GM21515 (cell line): ENCODE measurements at regions not wholly inside any gene's neighbourhood (a gene's known extent, or its start where the extent isn't known, plus 50 kb on each side); places are given as distances from the start of the nearest gene placed in this dataset.
"Not testable (repeated sequence)": the region's sequence is repeated elsewhere in the genome, so short reads cannot be mapped to it uniquely, and the experiment has no call there.

ENCODE experiments used
- ATAC-seq: cut with Tn5 transposase; IDR thresholded peaks from one replicate; pipeline ENCODE4 v1.9.1; 2021; ENCODE audit not compliant: unreplicated experiment

DNA sequence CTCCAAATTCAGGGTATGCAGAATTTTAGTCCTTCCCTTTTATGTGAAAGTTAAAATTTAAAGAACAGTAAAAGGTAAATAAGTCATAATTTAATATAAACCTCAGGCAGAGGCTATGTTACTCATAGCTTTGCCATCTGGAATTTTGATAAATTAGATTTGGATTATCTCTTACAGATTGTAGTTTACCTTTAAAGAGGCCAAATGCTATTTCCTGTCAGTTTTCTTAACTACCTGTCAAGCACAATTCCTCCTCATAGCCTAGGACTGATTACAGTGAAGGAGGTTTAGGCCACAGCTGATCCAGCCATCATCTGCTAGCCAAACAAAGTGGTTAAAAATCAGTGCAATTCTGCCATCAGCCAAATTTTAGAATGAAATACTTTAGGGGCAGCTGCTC, 128.1 kb downstream of the MFAP3L start:
- ATAC-seq, result no peak

DNA sequence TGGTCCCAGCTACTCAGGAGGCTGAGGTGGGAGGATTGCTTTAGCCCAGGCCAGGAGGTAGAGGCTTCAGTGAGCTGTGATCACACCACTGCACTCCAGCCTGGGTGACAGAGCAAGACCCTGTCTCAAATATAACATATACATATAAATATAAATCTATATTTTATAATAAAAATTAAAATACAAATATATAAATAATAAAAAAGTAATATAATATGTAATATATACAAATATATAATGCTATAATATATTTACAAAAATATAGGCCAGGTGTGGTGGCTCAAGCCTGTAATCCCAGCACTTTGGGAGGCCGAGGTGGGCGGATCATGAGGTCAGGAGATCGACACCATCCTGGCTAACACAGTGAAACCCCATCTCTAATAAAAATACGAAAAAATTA, 131.4 kb downstream of the MFAP3L start:
- not testable (repeated sequence) for ATAC-seq

DNA sequence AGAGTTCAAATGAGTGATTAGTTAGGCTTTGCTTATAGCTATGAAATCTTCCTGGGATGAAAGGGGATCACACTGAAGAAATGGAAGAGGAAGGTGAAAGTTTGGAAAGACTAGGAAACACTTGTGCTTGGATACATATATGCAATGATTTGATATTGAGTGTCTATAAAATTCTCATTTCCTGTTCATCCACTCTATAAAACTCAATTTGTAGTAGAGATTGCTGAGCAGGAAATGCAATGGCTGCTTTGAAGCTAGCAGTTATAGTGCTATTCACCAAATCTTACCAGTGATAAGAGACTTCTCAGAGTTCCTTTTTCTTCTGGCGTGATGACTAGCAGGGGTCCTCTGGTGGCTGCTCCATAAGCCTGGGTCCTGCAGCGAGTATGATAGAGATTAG, 128.1 kb upstream of the HPF1 start:
- no peak for ATAC-seq

DNA sequence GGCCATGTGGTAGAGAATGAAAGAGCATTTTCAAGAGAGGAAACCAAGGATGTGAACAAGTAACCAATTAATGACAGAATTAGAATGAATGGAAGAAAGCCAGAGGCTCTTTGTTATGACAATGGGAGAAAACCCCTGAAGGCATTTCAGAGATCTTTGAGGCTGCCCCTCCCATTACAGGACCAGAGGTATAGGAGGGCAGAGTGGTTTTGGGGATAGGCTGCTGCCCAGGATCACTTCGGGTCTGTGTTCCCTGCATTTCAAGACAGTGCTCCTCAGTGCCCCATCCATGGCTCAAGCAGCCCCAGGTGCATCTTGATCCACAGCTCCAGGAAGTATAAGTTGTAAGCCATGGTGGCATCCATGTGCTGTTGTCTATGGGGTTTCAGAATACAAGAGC, 124.0 kb upstream of the HPF1 start:
- ATAC-seq, result no peak

DNA sequence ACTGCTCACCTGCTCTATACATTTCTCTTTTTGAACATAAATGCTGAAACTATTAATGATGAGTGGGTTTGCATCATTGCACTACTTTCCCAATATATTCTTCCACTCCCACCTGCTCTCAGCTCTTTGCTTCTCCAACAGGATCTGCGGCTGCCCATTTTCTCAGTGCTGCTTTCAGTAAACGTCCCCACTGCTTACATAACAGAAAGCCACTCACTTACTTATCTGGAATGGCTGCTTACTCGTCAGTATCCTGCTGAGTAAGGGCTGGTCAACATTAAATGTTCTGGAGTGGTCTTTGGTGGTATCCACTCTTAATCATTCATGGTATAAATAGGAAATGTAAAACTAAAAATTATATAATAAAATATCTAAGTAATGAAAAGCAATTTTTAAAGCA, 112.8 kb upstream of the HPF1 start:
- no peak for ATAC-seq

DNA sequence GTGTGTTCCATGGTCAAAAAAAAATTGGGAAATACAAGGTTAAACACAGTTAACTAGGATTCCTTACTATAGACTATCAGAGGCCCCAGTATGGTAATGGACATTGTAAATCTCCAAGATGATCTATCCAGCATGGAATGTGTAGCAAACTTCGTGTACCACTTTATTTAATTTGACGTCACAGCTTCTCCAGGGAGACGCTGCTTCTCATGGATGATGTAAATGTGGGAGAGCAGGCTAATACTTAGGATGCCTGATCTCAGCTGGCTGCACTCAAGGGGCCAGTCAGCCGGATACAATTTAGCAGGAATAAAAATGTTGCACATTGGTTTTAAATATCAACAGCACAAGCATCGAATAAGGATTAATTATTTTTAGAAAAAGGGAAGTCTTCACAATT, 111.7 kb upstream of the HPF1 start:
- no peak for ATAC-seq

DNA sequence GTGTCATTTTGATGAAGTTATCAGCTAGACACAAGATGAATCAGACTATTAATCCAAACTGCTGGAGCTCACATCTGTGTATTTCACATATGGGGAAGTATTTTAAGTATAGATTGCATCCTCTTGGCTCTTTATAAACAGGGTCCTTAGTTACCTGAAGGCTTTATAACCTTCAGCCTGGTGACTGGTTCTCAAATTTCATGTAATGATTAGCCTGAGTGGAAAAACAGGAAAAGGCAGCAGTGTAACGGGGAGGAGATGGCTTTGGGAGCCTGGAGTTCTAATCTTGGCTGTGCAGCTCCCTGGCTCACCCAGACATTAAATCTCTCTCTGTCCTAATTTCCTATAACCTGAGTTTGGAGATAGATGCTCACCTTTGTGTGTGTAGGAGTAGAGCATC, 103.8 kb upstream of the HPF1 start:
- no peak for ATAC-seq

DNA sequence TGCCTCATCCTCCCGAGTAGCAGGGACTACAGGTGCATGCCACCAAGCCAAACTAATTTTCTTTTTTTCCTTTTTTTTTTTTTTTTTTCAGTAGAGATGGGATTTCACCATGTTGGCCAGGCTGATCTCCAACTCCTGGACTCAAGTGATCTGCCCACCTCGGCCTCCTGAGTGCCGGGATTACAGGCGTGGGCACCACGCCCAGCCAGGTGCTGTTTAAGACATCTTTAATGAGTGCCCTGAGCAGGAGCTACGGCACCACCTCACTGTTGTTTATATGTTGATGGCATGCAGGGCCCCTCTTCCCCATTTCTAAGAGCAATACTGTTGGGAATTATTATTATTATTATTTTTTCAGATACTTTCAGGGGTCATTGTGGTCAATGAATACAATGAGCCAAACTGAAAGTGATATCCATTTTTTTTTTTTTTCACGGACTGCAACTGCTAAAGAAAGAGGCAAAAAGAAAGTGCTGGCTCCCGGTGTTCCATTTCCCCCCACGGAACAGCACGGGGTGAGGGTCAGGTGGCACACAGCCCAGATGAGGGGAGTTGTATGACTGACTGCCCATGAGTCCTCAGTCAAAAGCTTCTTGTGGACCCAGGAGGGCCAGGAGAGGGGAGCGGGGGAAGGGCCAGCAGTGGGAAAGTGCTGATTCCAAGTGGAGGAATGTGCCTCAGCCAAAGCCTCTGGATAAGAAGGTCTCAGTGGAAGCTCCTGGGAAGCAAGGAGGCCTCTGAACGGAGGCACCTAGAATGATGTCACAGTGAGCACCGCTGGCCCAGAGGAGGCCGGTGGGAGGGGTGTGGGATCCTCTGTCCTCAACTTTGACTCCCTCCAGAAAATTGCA, 101.8 kb upstream of the HPF1 start:
- no peak for ATAC-seq

DNA sequence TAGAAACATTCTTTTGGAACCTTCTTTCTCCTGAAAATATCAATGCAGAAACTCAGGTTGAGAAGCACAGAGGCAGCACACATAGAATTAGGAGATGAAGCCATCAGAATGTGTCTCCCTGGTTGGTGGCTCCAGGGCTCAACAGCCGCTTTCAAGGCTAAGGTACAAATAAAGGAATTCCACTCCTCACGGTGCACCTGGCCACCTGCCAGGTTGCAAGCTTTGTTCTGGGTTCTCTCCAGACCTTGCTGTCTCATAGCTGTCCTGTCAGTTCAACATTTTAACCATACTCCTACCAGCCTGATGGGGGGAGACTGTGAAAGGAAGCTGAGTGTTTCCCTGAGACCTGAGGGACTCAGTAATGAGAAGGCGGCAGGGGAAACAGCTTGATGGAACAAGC, 96.3 kb upstream of the HPF1 start:
- no peak for ATAC-seq

DNA sequence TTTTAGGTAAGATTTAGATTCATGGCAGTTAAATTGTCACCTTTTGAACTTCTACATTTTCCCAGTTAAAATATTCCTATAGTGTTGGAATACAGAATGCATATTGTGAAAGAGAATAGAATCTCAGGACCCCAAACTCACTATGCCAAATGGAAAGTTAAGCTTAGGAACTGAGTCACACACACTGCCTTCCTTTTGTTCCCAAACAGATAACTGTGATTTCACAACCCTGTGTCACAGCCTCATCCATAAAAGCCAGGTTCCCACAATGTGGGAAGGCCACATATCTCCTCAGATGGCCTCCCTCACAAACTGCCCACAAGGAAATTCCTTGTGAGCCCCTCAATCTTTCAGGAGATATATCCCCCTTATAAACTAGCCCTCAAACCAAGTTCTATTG, 94.7 kb upstream of the HPF1 start:
- ATAC-seq, result no peak

DNA sequence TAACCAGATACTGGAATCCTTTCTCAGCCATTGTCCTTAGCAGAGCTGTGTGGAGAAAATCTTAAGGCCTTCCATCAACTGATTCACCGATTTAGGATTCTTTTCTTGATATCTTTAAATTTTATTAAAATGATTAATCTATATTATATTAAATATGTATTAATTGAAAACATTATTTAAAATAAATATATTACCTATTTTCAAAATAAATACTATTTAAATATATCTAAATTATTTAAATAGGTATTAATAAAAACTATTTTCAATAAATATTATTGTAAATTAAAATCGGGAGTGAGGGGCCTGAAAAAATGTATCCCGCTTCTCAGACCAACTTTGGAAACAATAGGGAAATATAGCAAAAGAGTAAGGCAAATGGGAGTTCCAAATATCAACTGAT, 94.0 kb upstream of the HPF1 start:
- ATAC-seq, result no peak

DNA sequence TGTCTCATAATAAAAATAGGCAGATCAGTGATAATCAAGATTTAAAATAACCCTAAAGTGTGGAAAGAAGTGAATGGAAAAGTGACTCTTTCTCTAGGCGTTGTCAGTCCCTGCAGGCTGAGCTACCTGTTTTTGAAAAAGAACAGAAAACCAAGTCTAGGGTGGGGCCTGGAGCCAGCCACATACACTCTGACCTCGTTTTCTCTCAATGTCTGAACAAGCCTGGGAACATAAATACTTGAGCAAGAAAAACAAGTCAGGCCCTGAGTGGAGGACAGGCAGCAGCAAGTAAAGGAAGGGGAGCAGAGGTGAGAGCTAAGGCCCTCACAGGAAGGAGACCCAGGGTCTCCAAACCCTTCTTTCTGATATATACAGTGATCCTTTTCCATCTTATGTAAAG, 91.7 kb upstream of the HPF1 start:
- ATAC-seq, result no peak

DNA sequence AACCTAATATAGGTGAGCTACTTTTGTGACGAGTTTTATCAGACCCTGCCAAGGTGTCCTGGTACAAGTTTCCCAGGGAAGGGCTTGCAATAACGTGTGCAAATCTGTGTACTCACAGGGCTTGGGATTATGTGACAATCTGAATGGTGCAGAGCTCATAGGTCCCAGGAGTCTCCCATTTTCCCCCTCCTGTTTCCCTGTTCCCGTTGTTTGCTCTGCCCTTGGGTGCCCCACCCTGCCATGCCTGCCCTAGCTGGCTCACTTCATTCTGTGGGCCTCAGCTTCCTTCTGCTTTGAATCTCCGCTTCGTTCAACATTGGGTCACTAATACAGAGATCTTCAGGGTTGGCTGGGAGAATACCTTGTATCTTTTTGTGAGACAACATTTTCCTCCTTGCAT, 90.3 kb upstream of the HPF1 start:
- no peak for ATAC-seq

DNA sequence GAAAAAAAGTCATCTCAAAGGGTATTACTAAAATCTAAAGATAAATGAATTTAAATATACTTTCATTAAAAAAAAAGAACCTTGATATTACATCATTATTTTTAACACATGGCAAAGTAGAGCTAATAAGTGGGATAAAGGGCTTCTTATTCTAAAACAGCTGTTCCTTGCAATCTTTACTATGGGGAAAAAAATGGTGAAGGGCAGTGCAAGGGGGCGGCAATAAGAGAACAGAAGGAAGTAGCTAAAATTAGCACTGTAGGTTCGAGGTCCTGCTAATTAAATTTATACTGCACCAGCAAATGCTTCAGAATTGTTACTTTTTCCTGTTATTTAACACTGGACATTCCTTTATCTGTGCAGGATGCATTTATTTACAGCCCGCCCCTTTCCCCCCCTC, 89.4 kb upstream of the HPF1 start:
- ATAC-seq, result no peak

DNA sequence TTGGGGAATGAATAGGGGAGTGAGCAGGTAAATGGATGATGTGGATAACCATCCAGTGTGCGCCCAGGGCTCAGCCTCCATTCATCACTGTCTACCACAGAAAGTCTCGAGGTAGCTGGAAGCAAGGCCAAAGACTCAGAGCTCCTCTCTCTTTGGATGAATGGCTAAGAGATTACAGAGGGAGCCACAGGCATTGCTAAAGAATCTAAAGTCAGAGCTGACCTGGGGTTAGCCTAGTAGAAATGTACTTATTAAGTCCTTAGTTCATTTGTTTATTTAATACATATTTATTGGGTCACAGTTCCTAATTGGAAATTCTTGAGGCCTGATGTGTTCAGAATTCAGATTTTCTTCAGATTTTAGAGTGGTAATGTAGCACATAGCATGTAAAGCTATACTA, 88.7 kb upstream of the HPF1 start:
- ATAC-seq, result no peak

DNA sequence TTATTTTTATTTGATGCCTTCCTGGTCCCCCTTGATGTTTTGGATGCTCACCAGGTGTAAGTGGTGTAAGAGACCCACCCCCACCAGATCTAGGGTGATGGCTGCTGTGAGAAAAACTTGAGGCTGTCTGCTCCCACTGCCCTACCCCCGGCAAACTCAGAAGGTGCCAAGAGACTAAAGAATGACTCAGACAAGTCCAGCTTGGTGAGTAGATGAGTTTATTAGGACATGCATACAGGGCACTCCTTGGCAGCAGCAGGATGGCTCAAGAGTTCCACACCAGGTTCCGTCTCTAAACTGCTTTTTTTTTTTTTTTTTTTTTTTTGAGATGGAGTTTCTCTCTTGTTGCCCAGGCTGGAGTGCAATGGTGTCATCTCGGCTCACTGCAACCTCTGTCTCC, 84.0 kb upstream of the HPF1 start:
- no peak for ATAC-seq

DNA sequence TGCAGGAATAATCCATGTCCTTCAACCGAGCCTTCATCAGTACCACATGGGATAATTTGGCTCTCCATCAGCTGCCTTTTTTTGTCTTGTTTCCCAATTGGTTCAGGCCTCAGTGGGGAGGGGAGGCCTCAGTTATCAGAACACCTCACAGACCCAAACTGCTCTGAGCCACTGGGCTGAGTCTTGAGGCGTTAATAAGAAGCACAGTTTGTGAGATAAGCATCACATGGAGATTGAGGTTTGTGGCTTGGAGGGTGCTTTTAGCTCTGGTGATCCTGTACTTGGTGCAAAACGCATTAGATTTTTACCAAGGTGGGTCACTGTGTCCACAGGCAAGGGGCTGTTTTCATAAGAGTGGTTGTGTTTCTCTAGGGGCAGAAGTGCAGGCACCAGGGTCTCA, 82.8 kb upstream of the HPF1 start:
- no peak for ATAC-seq

DNA sequence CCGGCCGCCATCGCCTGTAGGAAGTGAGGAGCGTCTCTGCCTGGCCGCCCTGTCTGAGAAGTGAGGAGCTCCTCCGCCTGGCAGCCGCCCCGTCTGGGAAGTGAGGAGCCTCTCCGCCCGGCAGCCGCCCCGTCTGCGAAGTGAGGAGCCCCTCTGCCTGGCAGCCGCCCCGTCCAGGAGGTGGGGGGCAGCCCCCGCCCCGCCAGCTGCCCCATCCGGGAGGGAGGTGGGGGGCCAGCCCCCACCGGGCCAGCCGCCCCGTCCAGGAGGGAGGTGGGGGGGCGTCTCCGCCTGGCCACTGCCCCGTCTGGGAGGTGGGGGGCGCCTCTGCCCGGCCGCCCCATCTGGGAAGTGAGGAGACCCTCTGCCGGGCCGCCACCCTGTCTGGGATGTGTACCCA, 70.6 kb upstream of the HPF1 start:
- ATAC-seq, result not testable (repeated sequence)

DNA sequence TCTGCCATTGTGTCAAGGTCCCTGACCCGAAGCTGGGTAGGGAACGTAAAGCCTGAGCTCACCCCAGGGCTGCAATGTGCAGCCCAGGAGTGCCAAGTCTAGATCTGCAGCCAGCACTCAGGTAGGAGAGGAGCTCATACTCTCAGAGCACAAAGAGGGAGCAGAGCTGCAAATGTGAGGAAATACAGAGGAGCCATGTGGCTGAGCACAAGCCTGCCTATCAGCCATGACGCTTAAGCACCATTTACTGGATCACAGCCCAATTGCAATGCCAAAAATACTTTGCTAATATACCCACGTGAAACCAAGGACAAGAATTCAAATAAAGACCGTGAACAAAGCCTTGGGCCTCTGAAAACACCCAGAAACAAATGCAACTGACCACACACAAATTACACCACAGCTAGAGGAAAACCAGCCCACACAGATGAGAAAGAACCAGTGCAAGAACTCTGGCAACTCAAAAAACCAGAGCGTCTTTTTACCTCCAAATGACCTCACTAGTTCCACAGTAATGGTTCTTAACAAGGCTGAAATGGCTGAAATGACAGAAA, 69.0 kb upstream of the HPF1 start:
- no peak for ATAC-seq

DNA sequence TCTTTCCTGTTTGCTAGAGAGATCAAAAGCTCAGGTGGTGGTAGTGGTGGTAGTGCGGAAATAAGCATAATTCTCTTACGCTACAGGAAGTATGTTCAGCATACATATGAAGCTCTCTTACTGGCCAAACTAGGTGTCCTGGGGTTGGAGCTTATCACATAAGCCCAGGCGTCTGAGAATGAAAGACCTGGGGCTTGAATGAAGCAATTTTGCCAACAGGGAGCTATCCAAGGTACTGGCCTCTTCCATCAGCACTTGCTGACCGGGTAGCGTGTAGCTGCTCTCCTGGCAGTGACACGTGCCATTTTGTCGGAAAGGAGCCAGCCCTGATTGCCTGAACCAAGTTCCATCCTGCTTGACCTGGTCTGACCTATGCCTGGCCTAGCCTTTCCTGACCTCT, 65.9 kb upstream of the HPF1 start:
- ATAC-seq, result no peak

DNA sequence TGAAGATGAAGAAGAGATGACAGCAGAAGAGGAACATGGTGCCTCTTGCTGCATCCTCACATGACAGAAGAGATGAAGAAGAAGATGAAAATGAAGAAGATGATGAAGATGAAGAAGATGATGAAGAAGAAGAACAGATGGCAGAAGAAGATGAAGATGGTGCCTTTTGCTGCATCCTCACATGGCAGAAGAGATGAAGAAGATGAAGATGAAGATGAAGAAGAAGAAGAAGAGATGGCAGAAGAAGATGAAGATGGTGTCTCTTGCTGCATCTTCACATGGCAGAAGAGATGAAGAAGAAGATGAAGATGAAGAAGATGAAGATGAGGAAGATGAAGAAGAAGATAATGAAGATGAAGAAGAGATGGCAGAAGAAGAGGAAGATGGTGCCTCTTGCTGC, 63.7 kb upstream of the HPF1 start:
- ATAC-seq, result no peak

DNA sequence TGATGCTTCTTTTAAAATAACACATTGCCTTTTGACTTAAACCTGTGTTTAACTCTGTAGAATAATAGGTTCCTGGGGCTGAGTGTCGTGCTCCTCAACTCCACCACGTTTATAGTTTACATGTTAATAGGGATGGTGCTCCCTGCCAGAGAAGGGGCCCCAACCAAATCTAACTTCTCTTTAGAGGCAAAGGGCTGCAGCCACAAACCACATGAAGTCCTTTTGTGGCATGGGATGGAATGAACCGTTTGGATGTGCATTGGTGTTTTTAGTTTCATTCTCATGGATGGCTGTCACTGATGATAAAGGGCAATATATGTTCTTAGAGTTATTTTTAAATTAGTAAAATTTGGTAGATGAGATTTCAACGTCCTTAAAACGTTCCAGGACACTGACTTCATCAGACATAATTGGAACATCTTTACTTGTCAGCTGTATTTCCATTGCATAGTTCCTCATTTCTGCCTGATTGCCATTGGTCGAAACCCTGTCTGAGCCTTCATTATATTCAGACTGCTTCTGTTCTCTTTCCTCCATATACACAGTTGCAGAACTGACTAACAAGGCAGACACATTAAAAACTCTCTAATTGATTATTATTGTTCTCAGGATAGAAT, 60.4 kb upstream of the HPF1 start:
- no peak for ATAC-seq

DNA sequence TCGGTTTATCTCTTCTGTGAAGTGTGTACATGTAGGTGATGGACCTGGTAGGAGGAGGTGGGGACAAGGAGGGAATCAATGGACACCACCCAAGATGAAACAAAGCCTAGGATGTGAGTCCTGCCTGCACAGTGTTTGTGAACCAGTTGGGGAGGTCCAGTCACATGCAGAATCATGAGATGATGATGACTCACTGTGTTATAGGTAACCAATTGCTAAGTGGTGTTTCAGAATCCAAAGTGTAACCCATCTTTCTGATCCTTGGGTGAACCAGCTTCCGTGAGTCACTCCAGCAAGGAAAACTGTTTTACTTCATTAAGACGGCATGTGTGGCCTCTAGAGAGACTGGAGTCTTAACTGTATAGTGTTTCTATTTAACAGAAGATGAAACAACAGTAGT, 57.9 kb upstream of the HPF1 start:
- ATAC-seq, result no peak
